Stomach (tissue), 4 donors: ENCODE measurements at regions not wholly inside any gene's neighbourhood (a gene's known extent, or its start where the extent isn't known, plus 50 kb on each side); places are given as distances from the start of the nearest gene placed in this dataset.

ENCODE experiments used
- EP300 ChIP-seq: sonication (generic); formaldehyde crosslinking; IDR thresholded peaks from one replicate; pipeline ENCODE4 v1.6.1; 2017; ENCODE audit warnings: antibody characterized with exemption
- TF ChIP-seq, protein P1 (sequence below), 7 experiments: fragments of 450-650 bp in 4 of 7; fragments of 200-600 bp in 3 of 7; sonication (generic) in 3 of 7; IDR thresholded peaks; one replicate each; pipeline ENCODE4 v1.5.1; 2016 to 2019; ENCODE audit warnings: antibody characterized with exemption in 7 of 7, control low read depth in 2 of 7, mild to moderate bottlenecking in 1 of 7

GRCh38 chr1:199279872-199280645 lies 641.2 kb downstream of the PTPRC start:
- TF ChIP-seq, protein P1, sequence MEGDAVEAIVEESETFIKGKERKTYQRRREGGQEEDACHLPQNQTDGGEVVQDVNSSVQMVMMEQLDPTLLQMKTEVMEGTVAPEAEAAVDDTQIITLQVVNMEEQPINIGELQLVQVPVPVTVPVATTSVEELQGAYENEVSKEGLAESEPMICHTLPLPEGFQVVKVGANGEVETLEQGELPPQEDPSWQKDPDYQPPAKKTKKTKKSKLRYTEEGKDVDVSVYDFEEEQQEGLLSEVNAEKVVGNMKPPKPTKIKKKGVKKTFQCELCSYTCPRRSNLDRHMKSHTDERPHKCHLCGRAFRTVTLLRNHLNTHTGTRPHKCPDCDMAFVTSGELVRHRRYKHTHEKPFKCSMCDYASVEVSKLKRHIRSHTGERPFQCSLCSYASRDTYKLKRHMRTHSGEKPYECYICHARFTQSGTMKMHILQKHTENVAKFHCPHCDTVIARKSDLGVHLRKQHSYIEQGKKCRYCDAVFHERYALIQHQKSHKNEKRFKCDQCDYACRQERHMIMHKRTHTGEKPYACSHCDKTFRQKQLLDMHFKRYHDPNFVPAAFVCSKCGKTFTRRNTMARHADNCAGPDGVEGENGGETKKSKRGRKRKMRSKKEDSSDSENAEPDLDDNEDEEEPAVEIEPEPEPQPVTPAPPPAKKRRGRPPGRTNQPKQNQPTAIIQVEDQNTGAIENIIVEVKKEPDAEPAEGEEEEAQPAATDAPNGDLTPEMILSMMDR (IDR thresholded peaks at IDR 0.05): no peak
- TF ChIP-seq EP300: no peak
